HEK293T (cell line): ENCODE measurements at regions not wholly inside any gene's neighbourhood (a gene's known extent, or its start where the extent isn't known, plus 50 kb on each side); places are given as distances from the start of the nearest gene placed in this dataset.

Experiments used
- CTCF ChIA-PET: fragments of 350-600 bp; formaldehyde crosslinking; extraction: SDS; loops from one replicate; lab custom pipeline; 2021; ENCODE audit warnings: antibody characterized with exemption, inconsistent platforms; lab: Yijun Ruan, JAX
- POLR2A ChIA-PET: fragments of 350-600 bp; formaldehyde crosslinking; extraction: SDS; loops from one replicate; lab custom pipeline; 2020; ENCODE audit warnings: antibody characterized with exemption, inconsistent platforms; lab: Yijun Ruan, JAX
- DNase-seq: peaks from one replicate; pipeline ENCODE4 v3.0.0; 2012; ENCODE audit warnings: mixed read lengths; ENCODE audit errors: extremely low spot score
- ARNT ChIP-seq: fragments of 450-650 bp; IDR thresholded peaks from 2 replicates; pipeline ENCODE4 v1.6.1; 2017; ENCODE audit warnings: mild to moderate bottlenecking
- BHLHE40 ChIP-seq: fragments of 450-650 bp; IDR thresholded peaks from 2 replicates; pipeline ENCODE4 v1.6.1; 2016; ENCODE audit warnings: mild to moderate bottlenecking, moderate library complexity, borderline replicate concordance
- CTBP1 ChIP-seq: fragments of 450-650 bp; IDR thresholded peaks from 2 replicates; pipeline ENCODE4 v1.6.1; 2016; ENCODE audit warnings: borderline replicate concordance
- ELF4 ChIP-seq: fragments of 450-650 bp; IDR thresholded peaks from 2 replicates; pipeline ENCODE4 v1.6.1; 2017; ENCODE audit warnings: antibody characterized with exemption
- FOXA1 ChIP-seq: fragments of 450-650 bp; IDR thresholded peaks from 2 replicates; pipeline ENCODE4 v1.6.1; 2016; ENCODE audit warnings: mild to moderate bottlenecking
- FOXK2 ChIP-seq: fragments of 450-650 bp; IDR thresholded peaks from 2 replicates; pipeline ENCODE4 v1.6.1; 2016; ENCODE audit warnings: mild to moderate bottlenecking
- FOXM1 ChIP-seq: fragments of 450-650 bp; IDR thresholded peaks from 2 replicates; pipeline ENCODE4 v1.6.1; 2017; ENCODE audit warnings: mild to moderate bottlenecking, borderline replicate concordance
- HDGF ChIP-seq: fragments of 450-650 bp; IDR thresholded peaks from 2 replicates; pipeline ENCODE4 v1.6.1; 2017; ENCODE audit warnings: antibody characterized with exemption, borderline replicate concordance
- L3MBTL2 ChIP-seq: fragments of 450-650 bp; conservative IDR thresholded peaks from 2 replicates; pipeline ENCODE4 v1.6.1; 2016; ENCODE audit warnings: mild to moderate bottlenecking
- LEF1 ChIP-seq: fragments of 450-650 bp; IDR thresholded peaks from 2 replicates; pipeline ENCODE4 v1.6.1; 2017; ENCODE audit warnings: mild to moderate bottlenecking, borderline replicate concordance
- NFRKB ChIP-seq: fragments of 450-650 bp; IDR thresholded peaks from 2 replicates; pipeline ENCODE4 v1.6.1; 2016; ENCODE audit warnings: mild to moderate bottlenecking, moderate library complexity
- SP1 ChIP-seq: fragments of 450-650 bp; IDR thresholded peaks from 2 replicates; pipeline ENCODE4 v1.6.1; 2017
- SUZ12 ChIP-seq: fragments of 450-650 bp; IDR thresholded peaks from 2 replicates; pipeline ENCODE4 v1.6.1; 2016; ENCODE audit warnings: mild to moderate bottlenecking
- TARDBP ChIP-seq: fragments of 450-650 bp; IDR thresholded peaks from 2 replicates; pipeline ENCODE4 v1.6.1; 2016
- ZNF384 ChIP-seq: fragments of 450-650 bp; IDR thresholded peaks from 2 replicates; pipeline ENCODE4 v1.6.1; 2016
- TF ChIP-seq, protein P1 (sequence below): fragments of 450-650 bp; IDR thresholded peaks from 2 replicates; pipeline ENCODE4 v1.6.1; 2016

DNA sequence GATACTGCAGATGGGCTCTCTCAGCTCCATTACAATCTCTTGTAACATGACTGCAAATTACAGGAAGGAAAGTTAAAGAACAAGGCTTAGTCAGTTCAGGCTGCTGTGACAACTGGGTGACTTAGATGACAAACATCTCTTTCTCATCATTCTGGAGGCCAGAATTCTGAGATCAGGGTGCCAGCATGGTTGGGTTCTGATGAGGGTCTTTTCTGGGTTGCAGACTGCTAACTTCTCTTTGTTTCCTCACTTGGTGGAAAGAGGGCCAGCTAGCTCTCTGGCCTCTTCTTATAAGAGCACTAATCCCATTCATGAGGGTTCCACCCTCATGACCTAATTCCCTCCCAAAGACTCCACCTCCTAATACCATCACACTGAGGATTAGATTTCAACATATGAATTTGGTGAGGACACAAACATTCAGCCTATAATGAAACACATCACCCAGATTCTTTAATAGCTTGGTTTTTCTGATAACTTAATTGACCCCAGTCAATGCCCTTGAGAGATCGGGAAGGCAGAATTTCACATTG is 73.6 kb upstream of the MAMDC2 start:
- TF ChIP-seq BHLHE40: no peak
- TF ChIP-seq SP1: no peak
- TF ChIP-seq HDGF: no peak
- no peak for TF ChIP-seq LEF1
- TF ChIP-seq, protein P1, sequence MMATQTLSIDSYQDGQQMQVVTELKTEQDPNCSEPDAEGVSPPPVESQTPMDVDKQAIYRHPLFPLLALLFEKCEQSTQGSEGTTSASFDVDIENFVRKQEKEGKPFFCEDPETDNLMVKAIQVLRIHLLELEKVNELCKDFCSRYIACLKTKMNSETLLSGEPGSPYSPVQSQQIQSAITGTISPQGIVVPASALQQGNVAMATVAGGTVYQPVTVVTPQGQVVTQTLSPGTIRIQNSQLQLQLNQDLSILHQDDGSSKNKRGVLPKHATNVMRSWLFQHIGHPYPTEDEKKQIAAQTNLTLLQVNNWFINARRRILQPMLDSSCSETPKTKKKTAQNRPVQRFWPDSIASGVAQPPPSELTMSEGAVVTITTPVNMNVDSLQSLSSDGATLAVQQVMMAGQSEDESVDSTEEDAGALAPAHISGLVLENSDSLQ: no peak
- no peak for TF ChIP-seq SUZ12
- no peak for TF ChIP-seq FOXK2
- no peak for TF ChIP-seq ELF4
- no peak for TF ChIP-seq ZNF384
- no peak for TF ChIP-seq TARDBP
- no peak for TF ChIP-seq FOXA1
- TF ChIP-seq FOXM1: no peak
- no peak for TF ChIP-seq CTBP1
- no peak for TF ChIP-seq NFRKB
- no peak for TF ChIP-seq ARNT
- no peak for TF ChIP-seq L3MBTL2
- ChIA-PET POLR2A (no interaction called here), CTCF (interaction anchor here (0.7 kb wide), 1 partner anchor 500 kb away, joined by 4 read pairs; no protein-coding TSS in a partner anchor)
- DNase-seq: no peak

DNA sequence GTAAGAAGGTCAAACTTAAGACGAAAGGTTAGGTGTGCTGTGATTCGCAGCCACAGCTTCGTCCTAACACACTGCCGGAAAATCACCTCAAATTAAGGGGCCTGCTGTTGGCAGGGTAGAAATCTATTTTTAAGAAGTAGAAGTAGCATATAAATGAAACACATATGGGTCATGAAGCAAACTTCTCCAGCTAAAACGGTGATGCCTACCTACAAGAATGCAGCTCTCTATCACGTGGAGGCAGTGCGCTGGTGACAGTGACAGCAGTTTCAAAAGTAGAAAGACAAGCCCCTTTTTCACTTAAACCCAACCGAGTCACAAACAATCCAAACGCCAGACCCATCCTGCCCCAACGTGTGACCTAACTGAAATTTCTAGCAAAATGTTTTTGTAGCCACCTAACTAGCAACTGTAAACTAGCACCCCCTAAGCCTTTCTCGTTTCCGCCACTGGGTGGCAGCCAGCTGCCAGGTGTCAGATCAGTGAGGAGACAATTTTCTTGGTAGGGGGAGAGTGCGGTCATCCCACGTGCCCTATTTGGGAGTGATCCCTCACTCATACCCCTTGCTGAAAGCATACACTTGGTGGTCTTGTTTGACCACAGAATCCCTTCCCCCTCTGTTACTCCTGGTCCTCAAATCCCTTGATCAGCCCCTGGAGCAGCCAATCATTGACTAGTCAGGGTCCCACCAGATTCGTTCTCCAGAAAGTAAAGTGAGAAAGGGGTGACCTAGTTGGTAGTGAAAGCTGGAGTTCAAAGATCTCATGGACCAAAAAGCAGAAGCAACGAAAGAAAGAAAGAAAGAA is 71.8 kb upstream of the MAMDC2 start:
- TF ChIP-seq L3MBTL2 (no peak), TARDBP (no peak), CTBP1 (no peak), BHLHE40 (no peak), FOXM1 (no peak), SUZ12 (no peak), ZNF384 (no peak), FOXK2 (no peak), FOXA1 (no peak), HDGF (no peak), LEF1 (no peak)
- DNase-seq: peak; percentile 70
- POLR2A ChIA-PET: no interaction called here

DNA sequence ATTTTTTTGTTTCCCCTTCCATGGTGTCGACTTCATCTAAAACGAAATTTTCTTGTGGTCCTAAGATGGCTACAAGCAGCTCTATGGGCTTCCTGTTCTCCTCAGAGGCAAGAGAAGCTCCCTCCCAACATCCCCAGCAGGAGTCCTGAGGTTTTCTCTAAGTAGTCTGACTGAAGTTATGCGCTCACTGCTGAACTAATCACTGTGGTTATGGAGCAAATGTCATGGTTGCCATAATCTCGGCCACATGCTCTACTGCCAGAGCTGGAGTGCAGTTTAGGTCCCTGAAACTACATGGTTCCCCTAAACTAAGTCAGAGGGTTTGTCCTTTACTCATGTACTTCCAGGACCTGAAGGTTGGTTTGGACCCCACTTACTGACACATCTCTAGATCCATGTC is 68.0 kb upstream of the MAMDC2 start:
- no peak for DNase-seq
- POLR2A ChIA-PET: no interaction called here
- TF ChIP-seq HDGF (no peak), NFRKB (no peak), BHLHE40 (no peak)
- CTCF ChIA-PET: interaction anchor here (1.4 to 1.6 kb wide), 2 partner anchors 136 to 138 kb away, joined by 3 to 6 read pairs; no protein-coding TSS in a partner anchor

More for the DNA sequence above, 71.8 kb upstream of the MAMDC2 start:
- CTCF ChIA-PET: interaction anchor here (0.6 to 1.2 kb wide), 4 partner anchors 9 to 1536 kb away, joined by 3 to 16 read pairs (median 3); no protein-coding TSS in a partner anchor

DNA sequence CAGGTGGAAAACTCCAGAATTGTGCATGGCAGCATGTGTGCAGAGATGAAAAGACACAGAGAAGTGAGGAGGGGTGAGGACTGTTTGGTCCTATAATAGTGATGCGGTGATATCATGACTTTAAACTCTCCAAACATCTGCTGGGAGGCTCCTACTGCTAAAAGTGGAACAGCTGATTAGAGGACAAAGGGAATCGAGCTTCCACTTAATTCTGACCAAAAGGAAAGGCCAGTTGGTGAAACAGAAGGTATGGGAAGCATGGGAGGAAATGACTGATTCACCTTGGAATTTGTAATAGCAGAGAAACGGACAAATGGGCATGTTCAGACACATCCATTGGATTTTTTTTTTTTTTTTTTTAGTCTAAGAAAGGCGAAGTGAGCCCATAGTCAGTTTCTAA is 67.5 kb upstream of the MAMDC2 start:
- no peak for TF ChIP-seq ELF4
- no peak for TF ChIP-seq NFRKB
- TF ChIP-seq TARDBP: no peak
- no peak for TF ChIP-seq LEF1
- TF ChIP-seq, protein P1: no peak
- TF ChIP-seq ARNT: no peak
- no peak for TF ChIP-seq FOXK2
- no peak for TF ChIP-seq CTBP1
- TF ChIP-seq SUZ12: no peak
- TF ChIP-seq FOXA1: no peak
- no peak for TF ChIP-seq BHLHE40
- no peak for TF ChIP-seq ZNF384
- no peak for TF ChIP-seq FOXM1
- no peak for TF ChIP-seq SP1
- TF ChIP-seq HDGF: no peak
- no peak for TF ChIP-seq L3MBTL2
- POLR2A ChIA-PET: no interaction called here
- CTCF ChIA-PET: interaction anchor here (1.4 to 1.6 kb wide), 2 partner anchors 135 to 137 kb away, joined by 3 to 6 read pairs; no protein-coding TSS in a partner anchor
- no peak for DNase-seq

DNA sequence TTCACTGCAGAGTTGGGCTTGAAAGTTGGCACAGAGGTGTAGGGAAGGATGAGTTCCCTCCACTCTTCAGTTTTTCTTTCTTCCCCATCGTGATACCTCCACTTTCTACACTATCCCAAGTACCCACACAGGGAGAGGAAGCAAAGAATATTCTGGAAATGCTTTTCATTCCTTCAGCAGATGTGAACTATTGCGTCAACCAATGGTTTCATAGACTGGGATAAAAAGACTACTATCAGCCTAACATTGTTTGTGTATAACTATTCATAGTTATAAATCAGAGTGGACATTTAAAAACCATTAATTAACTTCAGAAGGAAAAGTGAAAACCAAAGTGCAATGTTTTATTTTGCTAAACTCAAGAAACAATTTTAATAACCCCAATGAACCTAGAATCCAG is 63.6 kb upstream of the MAMDC2 start:
- no peak for DNase-seq
- no peak for TF ChIP-seq ARNT
- no peak for TF ChIP-seq NFRKB
- TF ChIP-seq, protein P1: no peak
- TF ChIP-seq FOXM1: no peak
- no peak for TF ChIP-seq FOXK2
- no peak for TF ChIP-seq BHLHE40
- TF ChIP-seq L3MBTL2: no peak
- TF ChIP-seq TARDBP: no peak
- no peak for TF ChIP-seq SUZ12
- TF ChIP-seq SP1: no peak
- TF ChIP-seq ZNF384: no peak
- no peak for TF ChIP-seq HDGF
- CTCF ChIA-PET: no interaction called here
- POLR2A ChIA-PET: no interaction called here
